ENCODE measurements at regions not wholly inside any gene's neighbourhood (a gene's known extent, or its start where the extent isn't known, plus 50 kb on each side); places are given as distances from the start of the nearest gene placed in this dataset. TPM values are rescaled to one million over a fixed set of nuclear protein-coding genes. Genes with fewer than 3 reads are reported as not detected.

DNA sequence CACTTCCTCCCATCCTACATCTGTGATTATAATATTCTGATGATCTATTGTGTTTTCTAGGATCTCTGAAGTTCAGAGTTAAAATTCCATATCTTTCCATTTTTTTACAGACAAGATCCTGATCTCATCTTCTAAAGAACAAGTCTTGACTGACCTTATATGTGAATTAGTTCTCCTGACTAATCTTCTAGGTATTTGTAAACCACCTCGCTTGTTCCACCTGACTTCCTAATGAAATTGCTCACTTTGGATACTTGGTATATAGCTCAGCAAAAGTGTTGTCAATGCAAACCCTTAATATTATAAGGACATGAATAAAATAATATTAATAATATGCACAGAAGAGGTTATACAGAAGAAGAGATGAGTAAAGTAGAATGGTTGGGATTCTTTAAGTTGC, 68.2 kb upstream of the NR4A3 start:
- H3K4me1 ChIP-seq (ENCODE audit: control insufficient read depth, insufficient read depth, low read length) = no peaks in the 10 kb centered on the region
- no peak overlapping the region for H3K4me3 ChIP-seq (ENCODE audit: low read depth, low read length)
- H3K27ac ChIP-seq (ENCODE audit: low read depth, low read length) = no peak overlapping the region
- no peaks in the 10 kb centered on the region for H3K27me3 ChIP-seq (ENCODE audit: control insufficient read depth, insufficient read depth, low read length)
- H3K36me3 ChIP-seq (ENCODE audit: control insufficient read depth, insufficient read depth, low read length) = no peaks in the 10 kb centered on the region
- H3K9me3 ChIP-seq (ENCODE audit: control insufficient read depth, insufficient read depth, low read length) = no peaks in the 10 kb centered on the region
- DNase-seq (ENCODE audit: low read depth in 4 of 6, low spot score in 6 of 6) = no peak
- WGBS (ENCODE audit: insufficient coverage) = no CpG with 5 or more reads among the region's 1 CpG

GRCh38 chr9:99760421-99760820, 61.3 kb upstream of the NR4A3 start:
- Histone ChIP-seq H3K36me3 (ENCODE audit: control insufficient read depth, insufficient read depth, low read length) (no peaks in the 10 kb centered on the region), H3K9me3 (ENCODE audit: control insufficient read depth, insufficient read depth, low read length) (no peaks in the 10 kb centered on the region), H3K27ac (ENCODE audit: low read depth, low read length) (no peak overlapping the region), H3K4me3 (ENCODE audit: low read depth, low read length) (no peak overlapping the region), H3K4me1 (ENCODE audit: control insufficient read depth, insufficient read depth, low read length) (no peaks in the 10 kb centered on the region), H3K27me3 (ENCODE audit: control insufficient read depth, insufficient read depth, low read length) (no peaks in the 10 kb centered on the region)
- DNase-seq (ENCODE audit: low read depth in 4 of 6, low spot score in 6 of 6) = no peak

DNA sequence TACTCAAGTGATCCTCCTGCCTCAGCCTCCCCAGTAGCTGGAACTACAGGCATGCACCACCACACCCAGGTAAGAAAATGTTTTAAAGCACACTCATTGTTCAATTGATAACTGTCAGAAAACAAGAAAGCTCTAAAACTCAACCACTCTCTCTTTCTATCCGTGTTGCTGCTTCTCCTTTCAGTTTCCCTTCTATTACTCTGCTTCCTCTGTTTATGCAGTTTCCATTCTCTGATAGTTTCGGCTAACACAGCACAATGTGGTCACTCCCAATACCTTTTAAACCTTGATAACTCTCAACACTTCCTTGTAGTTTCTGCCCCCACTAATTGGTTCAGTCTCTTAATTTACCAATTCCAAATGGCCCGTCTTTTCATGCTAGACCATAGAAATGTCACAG, 59.2 kb upstream of the NR4A3 start:
- no peaks in the 10 kb centered on the region for H3K4me1 ChIP-seq (ENCODE audit: control insufficient read depth, insufficient read depth, low read length)
- WGBS (ENCODE audit: insufficient coverage) = 82% methylated on average over 2 of the region's 3 CpGs
- no peak for DNase-seq (ENCODE audit: low read depth in 4 of 6, low spot score in 6 of 6)
- no peaks in the 10 kb centered on the region for H3K36me3 ChIP-seq (ENCODE audit: control insufficient read depth, insufficient read depth, low read length)
- no peak overlapping the region for H3K4me3 ChIP-seq (ENCODE audit: low read depth, low read length)
- no peak overlapping the region for H3K27ac ChIP-seq (ENCODE audit: low read depth, low read length)
- no peaks in the 10 kb centered on the region for H3K9me3 ChIP-seq (ENCODE audit: control insufficient read depth, insufficient read depth, low read length)
- no peaks in the 10 kb centered on the region for H3K27me3 ChIP-seq (ENCODE audit: control insufficient read depth, insufficient read depth, low read length)

Small RNA genes lying in the stretch of these regions (small RNA-seq; reads per million reads assigned to genes)
- gene AL137067.1 (ENCODE audit: low replicate concordance) (not detected), gene AL137067.2 (ENCODE audit: low replicate concordance) (not detected)
